NCI-H69 (cell line): ENCODE measurements at regions not wholly inside any gene's neighbourhood (a gene's known extent, or its start where the extent isn't known, plus 50 kb on each side); places are given as distances from the start of the nearest gene placed in this dataset.

Experiments used
- DNase-seq: peaks from one replicate; lab custom pipeline; 2025; lab: John Stamatoyannopoulos, UW

DNA sequence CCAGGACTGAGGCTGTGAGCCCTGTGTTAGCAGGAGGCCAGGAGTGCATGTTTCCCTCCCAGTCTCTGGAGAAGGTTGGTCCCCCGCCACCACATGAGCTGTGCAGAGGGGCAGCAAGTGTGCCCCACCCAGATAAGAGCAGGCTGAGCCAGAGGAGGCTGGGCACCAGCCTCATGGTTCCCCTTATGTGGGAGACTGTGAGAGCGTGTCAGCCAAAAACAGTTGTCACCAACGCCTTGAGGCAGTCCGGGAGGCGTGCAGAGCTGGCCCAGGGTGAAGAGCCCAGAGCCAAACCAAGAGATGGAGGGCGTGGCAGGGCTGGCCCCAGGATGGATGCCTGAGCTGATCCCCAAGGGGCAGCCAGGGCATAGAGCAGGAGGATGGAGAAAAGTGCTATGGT, 128.7 kb upstream of the GLI2 start:
- no peak for DNase-seq

DNA sequence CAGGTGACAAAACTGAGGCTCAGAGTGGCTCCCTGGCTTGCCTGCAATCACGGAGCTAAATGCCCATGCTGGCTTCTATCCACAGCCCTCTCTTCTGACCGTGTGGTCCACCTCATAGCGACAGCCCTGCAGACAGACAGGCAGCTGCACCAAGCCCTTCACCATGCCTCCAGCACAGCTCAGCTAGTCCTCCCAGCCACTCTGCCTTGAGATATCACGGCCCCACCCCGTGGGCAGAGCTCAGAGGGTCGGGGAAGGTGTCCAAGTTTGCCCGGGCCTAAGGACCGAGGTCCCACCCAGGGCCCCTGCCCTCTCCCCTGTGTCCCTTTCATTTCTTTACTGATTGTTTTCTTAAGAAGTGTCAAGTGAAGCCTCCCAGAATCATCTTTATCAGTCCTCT, 128.2 kb upstream of the GLI2 start:
- no peak for DNase-seq

GRCh38 chr2:120607996-120608395, 127.7 kb upstream of the GLI2 start:
- DNase-seq, result no peak

GRCh38 chr2:120609826-120610395, 125.8 kb upstream of the GLI2 start:
- peak; percentile 43 for DNase-seq

DNA sequence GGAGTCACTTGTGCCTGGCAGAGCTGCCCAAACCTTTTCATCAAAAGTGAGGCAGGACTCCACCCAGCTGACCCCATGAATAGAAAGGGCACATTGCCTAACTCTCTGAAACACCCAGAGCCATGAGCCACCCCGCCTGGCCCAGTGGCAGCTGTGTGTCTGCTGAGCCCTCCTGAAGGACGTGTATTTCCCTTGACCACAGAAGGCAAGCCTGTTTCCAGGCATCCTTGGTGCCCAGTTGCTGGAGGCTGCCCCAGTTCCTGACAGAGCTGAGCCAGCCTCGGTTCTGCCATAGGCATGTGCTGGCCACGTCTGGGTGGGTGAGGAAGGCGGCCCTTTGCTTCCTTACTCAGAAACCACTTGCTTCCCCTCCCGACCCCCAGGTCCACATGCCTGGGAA, 124.7 kb upstream of the GLI2 start:
- no peak for DNase-seq

DNA sequence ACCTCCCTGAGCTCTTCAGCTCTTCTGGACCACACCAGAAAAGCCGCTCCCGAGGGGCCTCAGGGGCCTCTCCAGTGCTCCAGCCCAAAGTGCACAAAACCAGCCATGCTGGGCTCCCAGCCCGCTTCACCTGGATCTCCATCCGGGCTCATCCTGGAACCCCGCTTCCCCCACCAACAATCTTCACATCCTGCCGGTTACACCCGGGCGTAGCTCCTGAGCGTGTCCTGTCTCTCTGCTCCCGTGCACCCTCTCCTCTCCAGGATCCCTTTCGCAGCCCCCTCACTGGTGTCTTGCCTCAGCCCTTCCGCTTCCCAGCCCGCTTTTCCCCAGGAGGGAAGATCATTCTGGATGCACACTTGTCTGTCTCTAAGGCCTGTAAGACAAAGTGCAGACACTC, 123.7 kb upstream of the GLI2 start:
- DNase-seq, result no peak

DNA sequence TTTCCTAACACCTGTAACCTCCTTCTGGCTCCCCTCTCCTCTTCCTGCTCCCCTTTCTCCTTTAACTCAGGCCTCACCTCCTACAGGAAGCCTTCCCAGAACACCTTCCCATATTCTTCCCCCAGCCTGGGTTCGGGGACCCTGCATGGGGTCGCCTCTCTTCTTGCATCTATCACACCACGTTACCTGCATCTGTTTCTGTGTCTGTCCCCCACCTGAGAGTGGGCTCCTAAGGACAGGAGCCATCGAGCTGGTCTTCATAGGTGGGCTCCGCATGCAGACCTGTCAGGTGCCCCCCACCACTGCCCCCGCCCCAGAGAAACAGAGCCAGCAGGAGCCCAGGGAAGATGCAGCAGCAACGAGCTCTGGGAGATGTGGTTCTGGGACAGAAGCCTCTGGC, 123.2 kb upstream of the GLI2 start:
- no peak for DNase-seq

GRCh38 chr2:120612931-120613330, 122.7 kb upstream of the GLI2 start:
- DNase-seq, result no peak

GRCh38 chr2:120613742-120614571, 121.7 kb upstream of the GLI2 start:
- no peak for DNase-seq

GRCh38 chr2:120614901-120615300, 120.8 kb upstream of the GLI2 start:
- DNase-seq, result no peak

DNA sequence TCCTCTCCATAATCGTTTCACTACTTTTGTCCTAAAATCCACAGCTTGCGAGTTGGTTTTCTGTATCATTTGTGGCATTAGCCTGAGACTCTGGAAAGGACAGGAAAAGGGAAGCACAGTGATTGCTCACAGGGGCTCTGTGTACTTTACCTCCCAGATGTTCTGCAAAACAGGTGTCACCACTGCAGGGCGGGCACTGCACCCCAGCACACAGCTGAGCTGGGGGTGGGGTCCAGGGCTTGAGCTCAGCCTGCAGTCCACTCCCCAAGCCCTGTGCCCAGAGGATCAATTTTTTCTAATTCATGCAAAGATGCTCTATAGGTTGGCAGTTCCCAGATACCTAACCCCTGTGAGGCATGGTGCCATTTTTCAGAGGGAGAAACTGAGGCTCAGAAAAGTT, 119.4 kb upstream of the GLI2 start:
- no peak for DNase-seq

DNA sequence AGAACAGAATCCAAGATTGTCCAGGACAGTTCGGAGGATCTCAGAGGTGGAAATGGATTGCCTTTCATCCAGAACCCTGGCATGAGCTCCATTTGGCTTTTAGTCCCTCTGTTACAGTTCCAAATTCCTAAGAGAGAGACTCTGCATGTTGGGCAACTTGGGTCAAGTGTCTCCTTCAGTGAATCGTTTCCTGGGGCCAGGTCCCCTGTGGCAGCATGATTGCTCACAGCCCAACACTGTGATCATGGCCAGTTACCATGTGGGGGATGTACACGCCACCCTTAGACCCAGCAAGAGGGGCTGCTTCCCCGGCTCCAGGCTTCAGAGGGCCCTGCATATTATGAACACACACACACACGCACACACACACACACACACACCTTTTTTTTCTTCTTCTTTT, 118.6 kb upstream of the GLI2 start:
- no peak for DNase-seq

DNA sequence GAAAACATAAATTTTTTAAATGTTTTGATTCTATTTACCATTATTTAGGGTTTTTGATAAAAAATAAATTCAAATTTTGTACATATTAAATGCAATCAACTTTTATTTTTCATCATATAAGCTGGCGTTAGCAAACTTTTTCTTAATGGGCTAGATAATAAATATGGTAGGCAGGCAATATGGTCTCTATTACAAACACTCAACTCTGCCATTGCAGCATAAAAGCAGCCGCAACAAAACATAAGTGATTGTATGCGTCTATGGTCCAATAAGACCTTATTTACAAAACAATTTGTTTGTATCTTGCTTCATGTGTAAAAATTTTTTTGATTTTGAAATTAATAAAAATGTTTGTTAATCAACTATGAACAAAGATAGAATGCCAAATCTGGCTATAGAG, 116.8 kb upstream of the GLI2 start:
- no peak for DNase-seq

GRCh38 chr2:120619579-120619978, 116.1 kb upstream of the GLI2 start:
- DNase-seq, result peak; percentile 7

GRCh38 chr2:120620025-120620793, 115.5 kb upstream of the GLI2 start:
- DNase-seq, result no peak

GRCh38 chr2:120622159-120622869, 113.4 kb upstream of the GLI2 start:
- no peak for DNase-seq

DNA sequence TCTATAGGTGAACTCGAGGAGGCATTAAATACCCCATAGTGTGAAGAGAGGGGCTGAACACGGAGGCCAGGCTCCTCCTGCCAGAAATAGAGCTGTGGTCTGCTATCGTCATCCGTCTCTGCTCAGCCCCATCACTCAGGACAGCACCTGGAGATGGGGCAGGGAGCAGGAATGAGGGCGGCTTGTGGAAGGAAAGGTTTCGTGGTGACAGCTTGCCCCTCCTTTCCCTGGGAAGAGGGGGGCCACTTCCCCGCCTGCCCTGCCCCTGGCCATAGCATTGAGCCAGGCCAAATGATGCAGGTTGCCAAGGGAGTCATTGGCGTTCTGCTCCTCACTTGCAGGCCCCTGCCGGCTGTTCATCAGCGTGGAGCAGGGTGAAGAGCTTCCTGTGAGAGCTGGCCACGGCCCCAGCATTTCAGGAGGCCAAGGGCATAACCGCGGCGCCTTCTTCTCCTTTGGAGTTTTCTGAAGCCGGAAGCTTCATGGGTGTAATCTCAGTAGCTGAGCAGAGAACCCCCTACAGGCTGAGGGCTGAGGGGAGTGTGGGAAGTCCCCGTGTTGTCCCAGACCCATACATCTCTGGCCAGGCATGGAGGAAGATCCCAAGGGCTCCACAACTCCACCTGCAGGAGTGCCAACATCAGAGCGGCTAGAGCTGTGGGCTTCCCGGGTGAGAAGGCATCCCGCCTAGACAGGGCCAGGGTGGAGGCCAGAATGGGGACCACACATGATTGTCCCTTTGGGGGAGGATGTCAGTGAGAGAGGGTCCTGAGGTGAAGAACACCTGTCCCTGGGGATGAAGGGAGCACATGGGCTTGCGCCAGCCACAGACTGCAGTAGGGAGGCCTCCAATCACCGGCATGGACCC, 112.5 kb upstream of the GLI2 start:
- DNase-seq, result no peak

DNA sequence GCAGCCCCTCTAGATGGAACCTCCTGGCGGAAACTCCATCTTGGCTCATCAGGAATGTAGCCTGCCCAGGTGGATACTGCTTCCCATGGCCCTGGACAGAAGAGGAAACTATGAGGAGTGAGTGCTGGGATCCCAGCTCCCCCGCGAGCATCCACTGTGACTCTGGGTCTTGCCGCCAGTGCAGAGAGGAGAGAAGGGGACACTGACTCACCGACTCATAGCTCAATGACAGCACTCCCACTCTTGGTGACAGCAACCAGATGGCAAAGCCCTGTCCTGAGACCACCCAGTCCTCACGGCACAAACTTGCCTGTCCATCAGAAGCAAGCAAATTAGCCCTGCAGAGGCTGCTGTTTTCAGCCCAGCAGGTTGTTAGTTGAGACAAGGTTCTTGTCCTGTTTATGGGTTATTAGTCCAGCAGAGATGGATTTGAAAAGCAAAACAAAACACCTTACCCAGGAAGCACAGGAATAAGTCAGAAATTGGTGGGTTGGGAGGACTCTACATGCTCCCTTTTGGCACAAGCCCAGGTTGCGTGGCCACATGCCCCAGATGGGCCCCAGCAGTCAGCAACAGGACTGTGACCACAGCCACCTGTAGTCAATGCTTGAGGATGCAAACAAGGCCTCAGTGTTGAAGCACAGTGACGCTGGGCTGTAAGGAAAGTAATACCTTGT, 111.5 kb upstream of the GLI2 start:
- DNase-seq, result peak; percentile 22

DNA sequence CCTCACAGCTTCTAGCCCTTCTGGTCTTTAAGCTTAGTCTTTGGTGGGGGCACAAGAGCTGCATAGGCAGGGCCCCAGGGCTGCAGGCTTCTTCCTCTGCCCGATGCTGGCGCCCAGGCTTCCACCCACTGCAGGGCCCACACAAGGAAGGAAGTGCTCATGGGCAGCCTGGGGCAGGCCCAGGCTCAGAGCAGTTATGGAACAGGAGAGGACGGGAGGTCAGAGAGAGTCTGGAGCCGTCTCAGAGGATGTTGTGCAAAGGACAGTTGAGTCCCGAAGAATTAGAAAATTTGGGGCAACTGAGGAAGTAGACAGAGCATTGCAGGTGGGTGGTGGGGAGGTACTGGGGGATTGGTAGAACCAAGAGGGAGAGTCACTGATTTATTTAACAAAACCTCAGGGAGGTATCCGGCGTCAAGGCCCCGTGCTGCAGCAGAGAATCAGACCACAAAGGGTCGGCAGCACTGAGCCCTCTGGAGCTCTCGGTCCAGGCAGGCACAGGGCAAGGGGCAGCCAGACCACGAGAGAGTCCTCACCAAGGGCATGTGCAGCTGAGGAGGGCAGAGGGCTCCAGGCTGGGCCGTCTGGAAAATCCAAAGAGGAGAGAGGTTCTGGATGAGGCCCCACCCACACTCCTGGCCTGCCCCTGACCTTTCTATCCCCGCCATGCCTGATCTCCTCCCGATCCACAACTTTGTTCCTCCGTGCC, 110.8 kb upstream of the GLI2 start:
- DNase-seq, result no peak

DNA sequence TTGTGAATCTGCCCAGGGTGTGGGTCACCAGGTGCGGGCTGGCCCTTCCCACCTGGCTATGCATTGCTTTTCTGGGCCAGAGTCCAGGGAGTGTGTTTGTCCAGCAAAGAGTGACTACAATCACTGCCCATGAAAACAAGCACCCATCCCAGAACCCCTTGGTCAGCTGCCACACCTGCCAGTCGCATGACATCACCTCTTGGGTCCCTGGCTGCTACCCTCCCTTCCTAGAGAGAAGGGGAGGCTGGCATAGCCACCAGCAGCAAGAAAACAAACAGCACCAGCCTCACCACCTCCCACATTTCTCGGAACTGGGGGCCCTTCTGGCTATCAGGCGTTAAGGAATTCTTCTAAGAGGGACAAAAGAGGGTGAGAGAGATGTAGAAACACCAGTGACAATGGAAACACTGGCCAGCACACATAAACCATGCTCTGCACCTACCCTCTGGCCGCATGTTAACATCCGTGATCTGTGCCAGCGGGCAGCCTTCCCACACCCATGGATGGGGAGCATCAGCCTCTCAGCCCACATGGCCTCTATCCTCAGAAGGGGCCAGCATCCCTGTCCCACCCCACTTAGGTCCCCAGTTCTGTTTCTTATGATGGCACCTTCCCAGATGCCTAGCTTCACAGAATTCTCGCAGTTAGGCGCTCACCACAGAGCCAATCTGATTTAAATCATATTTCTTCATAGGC, 109.7 kb upstream of the GLI2 start:
- DNase-seq, result peak; percentile 83
